Tibial nerve (tissue), 4 donors: ENCODE measurements at regions not wholly inside any gene's neighbourhood (a gene's known extent, or its start where the extent isn't known, plus 50 kb on each side); places are given as distances from the start of the nearest gene placed in this dataset.

Experiments
- DNase-seq, 2 donors: peaks; one replicate each; pipeline ENCODE4 v3.0.0-alpha.2; 2019; ENCODE audit warnings: low spot score in 2 of 2
- H3K27ac ChIP-seq, 4 donors: fragments of 200-600 bp; sonication (generic) in 3 of 4; one replicate each; pipeline ENCODE4 v1.5.1; 2017 to 2019; ENCODE audit warnings: mild to moderate bottlenecking in 1 of 4
- H3K27me3 ChIP-seq, 2 donors: fragments of 200-600 bp; sonication (generic) in 1 of 2; one replicate each; pipeline versions ENCODE4 v1.5.1 to v1.6.0; 2017 to 2019
- H3K36me3 ChIP-seq, 3 donors: fragments of 200-600 bp; sonication (generic); one replicate each; pipeline ENCODE4 v1.5.1; 2018 to 2019
- H3K4me1 ChIP-seq, 4 donors: fragments of 200-600 bp; sonication (generic) in 3 of 4; one replicate each; pipeline ENCODE4 v1.5.1; 2017 to 2019
- H3K4me3 ChIP-seq, 4 donors: fragments of 200-600 bp; sonication (generic) in 3 of 4; one replicate each; pipeline ENCODE4 v1.5.1; 2017 to 2019; ENCODE audit warnings: mild to moderate bottlenecking in 1 of 4, moderate library complexity in 1 of 4
- H3K9me3 ChIP-seq, 4 donors: fragments of 200-600 bp; sonication (generic) in 3 of 4; one replicate each; pipeline ENCODE4 v1.5.1; 2017 to 2019
- CTCF ChIP-seq, 5 experiments: fragments of 200-600 bp in 3 of 5; fragments of 450-650 bp in 2 of 5; sonication (generic) in 3 of 5; IDR thresholded peaks; one replicate each; pipeline ENCODE4 v1.5.1; 2016 to 2019; ENCODE audit warnings: antibody characterized with exemption in 5 of 5, mild to moderate bottlenecking in 3 of 5, moderate library complexity in 2 of 5
- EP300 ChIP-seq, 2 donors: sonication (generic); formaldehyde crosslinking; IDR thresholded peaks; one replicate each; pipeline ENCODE4 v1.6.1; 2017; ENCODE audit warnings: antibody characterized with exemption in 2 of 2, mild to moderate bottlenecking in 1 of 2
- POLR2A ChIP-seq, 2 donors: fragments of 450-650 bp; IDR thresholded peaks; one replicate each; pipeline ENCODE4 v1.6.1; 2017; ENCODE audit warnings: antibody characterized with exemption in 2 of 2, mild to moderate bottlenecking in 2 of 2, moderate library complexity in 2 of 2
- WGBS, 2 donors: methylation state at CpG; one replicate each; pipeline ENCODE4 v1.1.5; 2018; 5-methylcytosine and 5-hydroxymethylcytosine counted together

GRCh38 chr2:8484502-8485283, 197.2 kb upstream of the ID2 start:
- no peaks in the 10 kb centered on the region for H3K36me3 ChIP-seq
- H3K4me3 ChIP-seq: no peak overlapping the region
- peaks cover 0 to 7% (median 3%) of the 10 kb centered on the region in 4 donors for H3K4me1 ChIP-seq
- H3K27ac ChIP-seq: no peak overlapping the region
- H3K9me3 ChIP-seq: no peaks in the 10 kb centered on the region
- TF ChIP-seq CTCF (IDR thresholded peaks at IDR 0.05) (no peak), POLR2A (IDR thresholded peaks at IDR 0.05) (no peak), EP300 (IDR thresholded peaks at IDR 0.05) (no peak)
- 81 to 83% methylated on average over 7 of the region's 7 CpGs for WGBS, 2 donors
- no peaks in the 10 kb centered on the region for H3K27me3 ChIP-seq
- no peak for DNase-seq

- H3K9me3 ChIP-seq: no peaks in the 10 kb centered on the region
- TF ChIP-seq POLR2A (IDR thresholded peaks at IDR 0.05) (no peak), EP300 (IDR thresholded peaks at IDR 0.05) (no peak), CTCF (IDR thresholded peaks at IDR 0.05) (no peak)
- H3K27me3 ChIP-seq: no peaks in the 10 kb centered on the region
- no peak overlapping the region for H3K27ac ChIP-seq
- peaks cover 0 to 5% (median 2%) of the 10 kb centered on the region in 4 donors for H3K4me1 ChIP-seq
- 82 to 83% methylated on average over 2 of the region's 2 CpGs for WGBS, 2 donors
- no peak overlapping the region for H3K4me3 ChIP-seq
- H3K36me3 ChIP-seq: no peaks in the 10 kb centered on the region
- no peak for DNase-seq
Measured at GRCh38 chr2:8485736-8486135, 196.1 kb upstream of the ID2 start.

GRCh38 chr2:8486141-8486540, 195.7 kb upstream of the ID2 start:
- Histone ChIP-seq H3K4me3 (no peak overlapping the region), H3K9me3 (no peaks in the 10 kb centered on the region), H3K27me3 (no peaks in the 10 kb centered on the region), H3K4me1 (peaks cover 0 to 5% (median under 1%) of the 10 kb centered on the region in 4 donors), H3K27ac (no peak overlapping the region), H3K36me3 (no peaks in the 10 kb centered on the region)
- 93 to 94% methylated on average over 4 of the region's 4 CpGs for WGBS, 2 donors
- no peak for TF ChIP-seq CTCF (IDR thresholded peaks at IDR 0.05)
- no peak for TF ChIP-seq POLR2A (IDR thresholded peaks at IDR 0.05)
- no peak for TF ChIP-seq EP300 (IDR thresholded peaks at IDR 0.05)
- DNase-seq: no peak

- DNase-seq: no peak
- peak overlapping the region in 1 of 4 donors; percentile 21 for H3K4me3 ChIP-seq
- 66 to 73% methylated on average over 16 of the region's 16 CpGs for WGBS, 2 donors
Measured at GRCh38 chr2:8487461-8487932, 194.4 kb upstream of the ID2 start.

More at GRCh38 chr2:8487461-8487932, 194.4 kb upstream of the ID2 start:
- H3K27me3 ChIP-seq: no peaks in the 10 kb centered on the region
- H3K4me1 ChIP-seq: peaks cover 0 to 11% (median 0%) of the 10 kb centered on the region in 4 donors
- no peaks in the 10 kb centered on the region for H3K9me3 ChIP-seq
- TF ChIP-seq EP300 (IDR thresholded peaks at IDR 0.05) (no peak), POLR2A (IDR thresholded peaks at IDR 0.05) (no peak), CTCF (IDR thresholded peaks at IDR 0.05) (no peak)
- H3K36me3 ChIP-seq: no peaks in the 10 kb centered on the region
- no peak overlapping the region for H3K27ac ChIP-seq
